Activated CD8-positive, alpha-beta memory T cell treated with anti-CD3 and anti-CD28 coated beads for 48 hours (primary cell): ENCODE measurements at regions not wholly inside any gene's neighbourhood (a gene's known extent, or its start where the extent isn't known, plus 50 kb on each side); places are given as distances from the start of the nearest gene placed in this dataset.
"Not testable (repeated sequence)": the region's sequence is repeated elsewhere in the genome, so short reads cannot be mapped to it uniquely, and the experiment has no call there.

Source experiments
- DNase-seq, 3 experiments: peaks; one replicate each; pipeline ENCODE4 v3.0.0-alpha.2; 2020; ENCODE audit warnings: low read depth in 2 of 3, low spot score in 2 of 3

- DNase-seq = no peak
These were observed 118.1 kb downstream of the VEGFA start for GRCh38 chr6:43887906-43888683.

- DNase-seq = no peak
These were observed 117.4 kb downstream of the VEGFA start for GRCh38 chr6:43887340-43887858.

- DNase-seq = no peak
These were observed 116.8 kb downstream of the VEGFA start for GRCh38 chr6:43886717-43887339.

- no peak for DNase-seq
These were observed 116.1 kb downstream of the VEGFA start for GRCh38 chr6:43886067-43886461.

- no peak for DNase-seq
These were observed 115.5 kb downstream of the VEGFA start for GRCh38 chr6:43885399-43886066.

- no peak for DNase-seq
These were observed 114.6 kb downstream of the VEGFA start for GRCh38 chr6:43884652-43885022.

- DNase-seq = no peak
These were observed 114.0 kb downstream of the VEGFA start for GRCh38 chr6:43883847-43884651.

GRCh38 chr6:43882690-43883448 lies 112.9 kb downstream of the VEGFA start:
- DNase-seq = not testable (repeated sequence)

GRCh38 chr6:43880236-43881137 lies 110.5 kb downstream of the VEGFA start:
- no peak for DNase-seq

- DNase-seq = no peak
These were observed 109.7 kb downstream of the VEGFA start for GRCh38 chr6:43879722-43880121.

- no peak for DNase-seq
These were observed 108.9 kb downstream of the VEGFA start for GRCh38 chr6:43878823-43879495.

GRCh38 chr6:43878127-43878634 lies 108.2 kb downstream of the VEGFA start:
- no peak for DNase-seq

- DNase-seq = no peak
These were observed 107.6 kb downstream of the VEGFA start for GRCh38 chr6:43877463-43878126.

GRCh38 chr6:43877036-43877435 lies 107.0 kb downstream of the VEGFA start:
- DNase-seq = no peak

- DNase-seq = no peak
These were observed 106.6 kb downstream of the VEGFA start for GRCh38 chr6:43876602-43877001.

- DNase-seq = no peak
These were observed 106.0 kb downstream of the VEGFA start for GRCh38 chr6:43875849-43876572.

GRCh38 chr6:43874814-43875590 lies 105.0 kb downstream of the VEGFA start:
- no peak for DNase-seq
